Osteoblast (primary cell): ENCODE measurements at regions not wholly inside any gene's neighbourhood (a gene's known extent, or its start where the extent isn't known, plus 50 kb on each side); places are given as distances from the start of the nearest gene placed in this dataset.

ENCODE experiments used
- DNase-seq: peaks from one replicate; pipeline ENCODE4 v3.0.0; 2011; ENCODE audit warnings: low spot score, mixed read lengths; ENCODE audit not compliant: insufficient read length; ENCODE audit errors: missing footprints
- H2AFZ ChIP-seq: 2 replicates; pipeline ENCODE4 v1.6.0; 2011; ENCODE audit warnings: mild to moderate bottlenecking, low read length
- H3K27ac ChIP-seq: 2 replicates; pipeline ENCODE4 v1.5.1; 2011; ENCODE audit warnings: mild to moderate bottlenecking, low read depth, low read length, moderate library complexity
- H3K27me3 ChIP-seq: 2 replicates; pipeline ENCODE4 v1.6.0; 2012; ENCODE audit warnings: mild to moderate bottlenecking, control low read depth, inconsistent platforms, low read length, moderate library complexity; ENCODE audit not compliant: insufficient read depth
- H3K36me3 ChIP-seq: 2 replicates; pipeline ENCODE4 v1.5.1; 2011; ENCODE audit warnings: mild to moderate bottlenecking, low read length, control low read depth, moderate library complexity; ENCODE audit not compliant: insufficient read depth
- H3K4me1 ChIP-seq: 2 replicates; pipeline ENCODE4 v1.5.1; 2011; ENCODE audit warnings: mild to moderate bottlenecking, low read length, control low read depth, moderate library complexity; ENCODE audit not compliant: insufficient read depth
- H3K4me2 ChIP-seq: 2 replicates; pipeline ENCODE4 v1.6.0; 2011; ENCODE audit warnings: mild to moderate bottlenecking, low read length; ENCODE audit not compliant: insufficient read depth
- H3K4me3 ChIP-seq: fragments of 200-600 bp; sonication (generic); 3 replicates; pipeline ENCODE4 v1.5.1; 2012; ENCODE audit warnings: mild to moderate bottlenecking, low read length, inconsistent platforms; ENCODE audit not compliant: insufficient read depth
- H3K79me2 ChIP-seq: 2 replicates; pipeline ENCODE4 v1.6.0; 2012; ENCODE audit warnings: mild to moderate bottlenecking, low read length, control low read depth, inconsistent platforms; ENCODE audit not compliant: insufficient read depth
- H3K9me3 ChIP-seq: 2 replicates; pipeline ENCODE4 v1.5.1; 2011; ENCODE audit warnings: low read depth, low read length, control low read depth
- H4K20me1 ChIP-seq: 2 replicates; pipeline ENCODE4 v1.6.0; 2012; ENCODE audit warnings: mild to moderate bottlenecking, low read length, control low read depth; ENCODE audit not compliant: insufficient read depth
- TF ChIP-seq, protein P1 (sequence below): IDR thresholded peaks from 2 replicates; pipeline ENCODE4 v1.5.1; 2011; ENCODE audit warnings: mild to moderate bottlenecking, low read depth, low read length, moderate library complexity; ENCODE audit errors: extremely low read depth

DNA sequence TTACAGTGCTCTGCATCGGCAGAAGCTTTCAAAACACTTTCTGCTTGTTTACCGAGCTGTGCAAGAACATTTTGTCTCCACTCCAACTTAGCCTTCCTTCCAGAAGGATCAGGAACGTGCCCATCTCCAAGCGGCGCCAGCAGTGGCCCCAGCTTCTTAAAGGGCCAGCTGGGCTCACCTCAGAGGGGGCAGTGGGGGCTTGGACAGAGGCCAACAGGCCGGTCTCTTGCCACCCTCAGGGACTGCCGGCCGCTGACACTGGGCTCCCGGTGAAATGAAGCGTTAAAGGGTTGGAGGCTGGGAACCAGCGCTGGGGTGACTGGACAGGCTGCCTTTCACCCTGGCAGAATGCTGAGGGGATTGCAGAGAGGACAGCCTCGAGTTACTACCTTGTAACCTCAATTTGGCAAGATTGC is 67.0 kb upstream of the RNU6ATAC start:
- DNase-seq, result no peak
- Histone ChIP-seq H3K79me2 (no peaks in the 10 kb centered on the region), H3K27ac (no peak overlapping the region), H2AFZ (no peak overlapping the region), H3K36me3 (no peaks in the 10 kb centered on the region), H3K4me3 (no peak overlapping the region), H3K9me3 (no peaks in the 10 kb centered on the region), H3K27me3 (peaks cover 14% of the 10 kb centered on the region), H4K20me1 (no peaks in the 10 kb centered on the region), H3K4me1 (peaks cover 8% of the 10 kb centered on the region), H3K4me2 (no peak overlapping the region)
- TF ChIP-seq, protein P1, sequence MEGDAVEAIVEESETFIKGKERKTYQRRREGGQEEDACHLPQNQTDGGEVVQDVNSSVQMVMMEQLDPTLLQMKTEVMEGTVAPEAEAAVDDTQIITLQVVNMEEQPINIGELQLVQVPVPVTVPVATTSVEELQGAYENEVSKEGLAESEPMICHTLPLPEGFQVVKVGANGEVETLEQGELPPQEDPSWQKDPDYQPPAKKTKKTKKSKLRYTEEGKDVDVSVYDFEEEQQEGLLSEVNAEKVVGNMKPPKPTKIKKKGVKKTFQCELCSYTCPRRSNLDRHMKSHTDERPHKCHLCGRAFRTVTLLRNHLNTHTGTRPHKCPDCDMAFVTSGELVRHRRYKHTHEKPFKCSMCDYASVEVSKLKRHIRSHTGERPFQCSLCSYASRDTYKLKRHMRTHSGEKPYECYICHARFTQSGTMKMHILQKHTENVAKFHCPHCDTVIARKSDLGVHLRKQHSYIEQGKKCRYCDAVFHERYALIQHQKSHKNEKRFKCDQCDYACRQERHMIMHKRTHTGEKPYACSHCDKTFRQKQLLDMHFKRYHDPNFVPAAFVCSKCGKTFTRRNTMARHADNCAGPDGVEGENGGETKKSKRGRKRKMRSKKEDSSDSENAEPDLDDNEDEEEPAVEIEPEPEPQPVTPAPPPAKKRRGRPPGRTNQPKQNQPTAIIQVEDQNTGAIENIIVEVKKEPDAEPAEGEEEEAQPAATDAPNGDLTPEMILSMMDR, result no peak

DNA sequence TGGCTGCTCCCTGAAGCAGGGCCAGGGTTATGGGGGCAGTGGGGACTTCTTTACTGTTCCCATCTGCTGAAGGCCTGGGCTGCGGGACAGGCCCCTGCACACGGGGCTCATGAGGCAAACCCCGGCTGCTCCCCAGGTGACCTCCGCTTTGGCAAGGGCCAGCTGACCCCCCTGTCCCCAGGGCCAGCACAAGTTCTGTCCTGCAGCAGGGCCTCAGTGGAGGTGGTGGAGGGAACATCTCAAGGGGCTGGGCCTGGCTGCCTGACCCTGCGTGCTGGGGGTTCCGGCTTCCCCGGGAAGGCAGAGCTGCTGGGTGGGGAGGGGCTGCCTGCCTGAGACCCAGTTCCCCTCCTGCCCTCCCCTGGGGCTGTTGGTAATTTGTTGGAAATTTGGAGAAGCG is 67.4 kb upstream of the RNU6ATAC start:
- no peaks in the 10 kb centered on the region for H3K9me3 ChIP-seq
- no peak for DNase-seq
- no peak overlapping the region for H2AFZ ChIP-seq
- H3K27ac ChIP-seq, result no peak overlapping the region
- H3K27me3 ChIP-seq, result peaks cover 9% of the 10 kb centered on the region
- no peaks in the 10 kb centered on the region for H4K20me1 ChIP-seq
- no peak overlapping the region for H3K4me2 ChIP-seq
- H3K4me1 ChIP-seq, result peaks cover 8% of the 10 kb centered on the region
- no peak overlapping the region for H3K4me3 ChIP-seq
- H3K36me3 ChIP-seq, result no peaks in the 10 kb centered on the region
- TF ChIP-seq, protein P1, result no peak
- H3K79me2 ChIP-seq, result no peaks in the 10 kb centered on the region

DNA sequence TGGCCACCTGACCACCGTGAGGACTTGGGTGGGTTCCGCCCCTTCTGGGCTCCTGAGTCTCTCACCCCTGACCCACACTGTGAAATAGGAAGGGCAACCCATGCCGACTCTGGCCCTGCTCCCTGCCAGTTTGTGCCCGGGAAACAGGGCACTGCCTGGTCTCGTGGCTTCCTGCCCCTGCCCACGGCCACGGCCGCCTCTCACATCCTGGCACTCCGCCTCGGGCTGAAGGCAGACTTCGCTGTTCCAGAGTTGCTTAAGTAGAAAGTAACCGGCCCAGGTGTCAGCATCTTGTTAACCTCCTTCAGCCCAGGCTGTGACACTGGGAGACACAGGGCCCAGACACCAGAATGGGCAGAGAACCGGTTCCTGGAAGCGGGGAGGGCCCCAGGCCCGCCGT is 68.7 kb upstream of the RNU6ATAC start:
- Histone ChIP-seq H2AFZ (no peak overlapping the region), H3K4me1 (peaks cover 8% of the 10 kb centered on the region), H3K9me3 (no peaks in the 10 kb centered on the region), H3K27me3 (peaks cover 8% of the 10 kb centered on the region), H3K36me3 (no peaks in the 10 kb centered on the region), H4K20me1 (no peaks in the 10 kb centered on the region), H3K79me2 (no peaks in the 10 kb centered on the region), H3K4me2 (no peak overlapping the region), H3K27ac (no peak overlapping the region), H3K4me3 (no peak overlapping the region)
- TF ChIP-seq, protein P1, result no peak
- no peak for DNase-seq

DNA sequence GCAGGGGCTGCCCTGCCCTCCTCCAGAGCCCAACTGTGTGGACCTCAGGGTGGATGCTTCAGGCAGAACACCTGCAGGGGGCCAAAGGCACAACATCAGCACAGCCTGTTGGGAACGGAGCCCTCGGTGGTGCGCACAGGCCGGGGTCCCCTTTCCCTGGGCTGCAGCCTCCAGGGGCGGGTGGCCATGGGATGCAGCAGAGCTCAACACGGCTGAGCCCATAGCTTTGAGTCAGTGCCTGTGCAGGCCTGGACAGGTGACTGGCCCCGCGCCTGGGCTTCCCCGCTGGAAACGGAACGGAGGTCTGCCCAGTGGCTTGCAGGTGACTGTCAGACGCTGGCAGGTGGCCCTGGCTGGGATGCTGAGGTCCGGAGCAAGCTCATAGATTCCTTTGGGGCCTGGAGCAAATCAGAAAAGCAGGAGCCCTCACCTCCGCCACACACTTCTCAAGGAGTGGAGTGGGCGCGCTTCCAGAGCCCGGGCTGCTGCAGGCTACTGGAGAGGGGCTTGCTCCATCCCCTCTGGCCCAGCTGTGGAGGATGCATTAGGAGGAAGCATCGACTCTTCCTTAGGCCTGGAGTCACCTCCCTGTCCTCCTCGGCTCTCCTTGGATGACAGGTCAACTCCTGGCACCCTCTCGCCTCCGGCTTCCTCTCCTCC is 69.8 kb upstream of the RNU6ATAC start:
- Histone ChIP-seq H3K9me3 (no peaks in the 10 kb centered on the region), H3K4me2 (no peak overlapping the region), H3K4me3 (no peak overlapping the region), H3K79me2 (no peaks in the 10 kb centered on the region), H3K27ac (no peak overlapping the region), H3K27me3 (peaks cover 4% of the 10 kb centered on the region), H2AFZ (no peak overlapping the region), H4K20me1 (no peaks in the 10 kb centered on the region), H3K36me3 (no peaks in the 10 kb centered on the region), H3K4me1 (peaks cover 8% of the 10 kb centered on the region)
- no peak for DNase-seq
- TF ChIP-seq, protein P1, result no peak
